Right renal pelvis (tissue), 4 donors: ENCODE measurements at regions not wholly inside any gene's neighbourhood (a gene's known extent, or its start where the extent isn't known, plus 50 kb on each side); places are given as distances from the start of the nearest gene placed in this dataset.
A peak's percentile ranks its signal among the peaks of the same experiment; 100 is the strongest.

Source experiments
- DNase-seq, 4 donors: peaks; one replicate each; pipeline ENCODE4 v3.0.0-alpha.2; 2013; ENCODE audit warnings: low read depth in 4 of 4, low spot score in 3 of 4, missing footprints in 1 of 4

DNA sequence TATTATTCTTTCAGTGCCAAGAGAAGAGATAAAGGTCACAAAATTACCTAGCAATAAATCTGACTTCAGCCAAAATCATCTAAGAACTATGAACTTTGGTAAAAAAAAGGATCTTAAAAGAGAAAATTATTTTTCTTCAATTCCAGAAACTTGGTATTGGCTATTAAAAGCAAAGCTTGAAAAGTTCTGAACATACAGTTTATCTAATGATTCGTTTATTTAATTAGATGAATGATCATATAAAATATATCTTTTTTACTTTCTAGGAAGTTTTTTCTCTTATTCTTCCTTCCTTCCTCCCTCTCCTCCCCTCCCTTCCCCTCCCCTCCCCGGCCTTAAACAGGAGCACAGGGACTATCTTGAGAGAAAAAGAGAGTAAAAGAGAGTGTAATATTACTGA lies 536.1 kb downstream of the SOX11 start:
- DNase-seq = no peak

DNA sequence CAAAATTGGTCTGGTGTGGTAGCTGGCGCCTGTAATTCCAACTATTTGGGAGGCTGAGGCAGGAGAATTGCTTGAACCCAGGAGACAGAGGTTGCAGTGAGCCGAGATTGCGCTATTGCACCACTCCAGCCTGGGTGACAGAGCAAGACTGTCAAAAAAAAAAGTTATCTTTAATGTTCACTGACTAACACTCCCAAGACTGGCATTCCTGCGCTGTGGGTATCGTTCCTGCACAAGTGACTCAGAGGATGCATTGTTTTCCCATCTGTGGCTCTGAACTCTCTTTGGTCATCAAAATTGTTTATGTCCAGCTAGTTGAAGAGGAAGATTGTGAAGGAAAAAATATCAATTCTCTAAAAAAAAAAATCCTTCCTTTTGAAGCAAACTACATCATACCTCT lies 539.0 kb downstream of the SOX11 start:
- no peak for DNase-seq

DNA sequence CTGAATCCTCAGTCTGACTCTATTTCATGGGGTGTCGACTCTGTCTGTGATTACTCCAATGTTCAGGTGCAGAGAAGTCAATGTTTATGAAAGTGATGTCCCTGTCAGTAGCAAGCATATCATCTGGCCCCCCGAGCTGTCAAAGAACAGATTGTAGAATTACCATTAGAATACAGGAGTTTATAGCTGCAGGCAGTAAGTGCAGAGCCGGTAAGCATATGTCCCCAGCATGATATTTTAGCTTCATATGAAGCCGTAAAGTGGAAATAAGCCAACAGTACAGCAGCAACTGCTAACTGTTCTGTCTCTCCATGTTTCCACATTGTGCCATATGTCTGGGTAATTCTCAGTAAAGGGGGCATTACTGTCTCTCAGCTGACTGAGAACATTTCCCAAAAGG lies 541.8 kb downstream of the SOX11 start:
- DNase-seq = no peak

DNA sequence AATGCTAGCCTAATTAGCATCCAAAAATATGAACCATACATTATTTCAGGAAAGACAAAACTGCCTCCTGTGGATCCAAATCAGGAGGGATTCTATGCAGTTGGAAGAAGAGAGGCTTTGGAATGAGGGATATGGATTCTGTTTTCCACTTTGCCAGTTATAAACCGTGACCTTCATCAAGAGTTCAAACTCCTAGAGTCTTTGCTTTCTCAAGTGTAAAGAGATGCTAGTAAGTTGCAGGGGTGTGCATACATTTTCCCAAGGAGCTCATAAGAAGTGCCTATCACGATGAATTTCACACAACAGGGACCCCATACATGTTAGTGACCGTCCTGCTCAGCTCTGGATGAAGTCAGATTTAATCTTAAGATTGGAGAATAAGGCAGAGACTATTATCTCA lies 542.5 kb downstream of the SOX11 start:
- no peak for DNase-seq

DNA sequence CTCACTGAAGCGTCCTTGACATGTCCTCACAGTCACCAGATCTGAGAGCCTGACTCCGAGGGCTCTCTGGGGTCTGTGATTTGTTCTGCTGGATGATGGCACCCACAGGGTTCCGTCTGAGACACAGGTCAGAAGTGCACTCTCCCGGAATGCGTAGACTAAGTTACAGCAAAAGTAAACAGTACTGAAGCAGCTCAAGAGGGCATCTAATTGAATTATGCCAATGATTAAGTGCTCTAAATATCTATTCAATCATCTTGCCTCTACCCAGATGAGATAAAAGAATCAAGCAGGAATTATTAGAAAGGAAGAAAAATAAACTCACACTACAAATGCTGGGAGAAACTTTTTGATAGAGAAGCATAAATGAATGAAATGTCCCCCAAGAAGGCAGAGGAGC lies 544.1 kb downstream of the SOX11 start:
- no peak for DNase-seq

DNA sequence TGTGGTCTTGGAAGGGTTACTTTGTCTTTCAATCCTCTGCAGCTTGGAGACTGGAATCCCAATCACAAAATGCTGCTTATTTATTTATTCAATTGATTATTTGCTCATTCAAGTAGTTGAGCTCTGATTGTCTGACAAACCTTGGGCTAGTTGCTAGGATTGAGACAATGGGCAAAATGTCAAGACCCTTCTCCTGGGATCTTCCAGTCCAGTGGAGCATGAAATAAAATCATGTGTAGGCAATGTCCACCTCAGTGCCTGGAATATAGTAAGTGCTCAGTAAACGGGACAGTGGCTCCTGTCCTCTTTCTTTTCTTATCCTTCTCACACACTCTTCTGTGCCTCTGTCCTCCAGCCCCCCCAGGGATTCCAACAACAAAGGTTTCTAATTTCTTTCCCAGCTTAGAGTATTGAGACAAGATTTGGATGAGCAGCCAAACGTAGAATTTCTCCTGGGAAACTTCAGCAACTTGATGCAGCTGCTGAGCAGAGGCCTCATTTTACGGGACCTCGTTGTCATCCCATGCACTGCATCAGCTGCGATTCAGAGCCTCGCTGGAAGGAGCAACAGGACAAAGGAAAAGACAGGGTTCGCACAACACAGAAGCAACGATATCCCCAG lies 545.0 kb downstream of the SOX11 start:
- peak in 2 of 4 donors; percentile 44 to 64 for DNase-seq

DNA sequence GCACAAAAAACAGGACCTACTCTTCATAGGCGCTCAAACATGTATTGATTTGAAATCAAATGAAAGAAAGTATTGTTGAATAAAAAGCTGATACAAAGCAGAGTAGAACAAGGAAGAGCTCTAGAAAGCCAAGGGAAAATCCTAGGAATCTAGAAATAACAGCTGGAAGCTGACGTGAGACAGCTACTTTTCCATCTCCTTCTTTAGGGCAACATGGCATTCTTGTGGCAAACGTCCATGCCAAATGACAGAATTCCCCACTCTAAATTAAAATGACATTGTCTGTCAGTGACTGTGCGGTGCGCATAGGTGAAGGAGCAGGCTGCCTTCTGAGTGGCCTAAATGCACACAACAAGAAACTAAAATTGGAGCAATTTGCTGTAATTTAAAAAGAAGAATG lies 557.4 kb downstream of the SOX11 start:
- DNase-seq = no peak

DNA sequence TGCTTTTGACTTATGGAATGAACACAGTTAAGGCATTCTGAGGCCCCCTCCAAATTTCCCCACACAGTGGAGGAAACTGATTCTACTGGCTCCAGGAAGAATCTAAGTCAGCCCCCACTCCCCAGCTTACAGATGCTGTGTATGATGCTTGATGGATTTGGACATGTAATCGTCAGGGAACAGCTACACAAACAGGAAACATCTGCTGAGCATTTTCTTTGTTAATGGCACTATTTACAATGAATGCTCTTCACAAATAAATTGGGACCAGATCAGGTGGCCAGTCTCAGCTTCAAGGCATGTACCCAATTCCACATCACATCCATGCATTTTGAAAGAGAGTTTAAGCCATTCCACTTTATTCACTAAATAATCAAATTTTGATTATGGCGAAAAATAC lies 562.3 kb downstream of the SOX11 start:
- no peak for DNase-seq

DNA sequence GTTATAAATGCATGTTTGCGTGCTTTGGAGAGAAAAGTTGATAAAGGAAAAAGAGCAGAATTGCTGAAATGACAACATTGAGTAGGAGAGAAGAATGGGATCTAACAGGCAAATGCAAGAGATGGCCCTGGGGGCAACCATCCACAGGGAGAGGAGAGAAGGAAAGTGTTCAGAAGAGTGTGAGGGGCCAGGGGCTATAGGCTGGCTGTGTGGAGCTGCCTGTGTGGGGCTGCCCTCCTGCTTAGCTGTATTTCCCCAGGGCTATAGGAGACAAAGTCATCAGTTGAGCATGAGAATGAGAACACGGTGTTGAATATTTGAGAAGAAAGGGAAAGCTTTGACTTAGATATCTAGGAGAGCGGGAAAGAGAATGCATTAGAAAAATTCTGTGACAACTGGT lies 572.0 kb downstream of the SOX11 start:
- DNase-seq = no peak

DNA sequence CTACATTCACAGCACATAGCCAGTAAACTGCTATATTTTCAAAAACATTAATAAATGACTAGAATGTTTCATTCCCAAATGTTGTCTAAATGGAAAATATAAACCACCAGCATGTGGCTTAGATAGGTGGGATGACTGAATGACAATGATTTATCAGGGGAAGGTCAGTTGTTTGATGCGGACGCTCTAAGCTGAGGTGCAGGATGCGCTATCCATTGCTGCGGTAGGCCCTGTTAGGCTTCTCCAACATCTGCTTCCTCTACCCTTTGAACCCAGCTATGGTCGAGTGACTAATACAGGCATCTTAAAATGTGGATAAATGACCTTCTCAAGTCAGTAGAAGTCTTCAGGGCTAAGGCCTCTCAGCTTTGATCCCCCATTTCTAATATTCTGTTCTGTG lies 584.2 kb downstream of the CMPK2 start:
- no peak for DNase-seq

DNA sequence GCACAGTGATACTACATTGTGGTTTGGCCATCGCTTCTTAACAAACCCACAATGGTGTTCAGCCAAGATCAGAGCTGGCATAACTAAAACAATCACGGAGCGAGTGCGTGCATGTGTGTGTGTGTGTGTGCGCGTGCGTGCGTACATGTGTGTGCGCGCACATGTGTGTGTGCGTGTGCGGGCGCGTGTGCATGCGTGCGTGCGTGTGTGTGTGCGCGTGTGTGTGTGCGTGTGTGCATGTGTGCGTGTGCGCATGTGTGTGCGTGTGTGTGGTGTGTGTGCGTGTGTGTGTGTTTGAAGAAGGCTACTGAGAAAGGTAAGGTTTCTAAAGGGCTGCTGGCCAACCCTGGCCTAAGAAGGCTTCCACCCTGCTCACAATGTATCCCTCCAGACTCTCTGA lies 582.4 kb downstream of the CMPK2 start:
- no peak for DNase-seq

DNA sequence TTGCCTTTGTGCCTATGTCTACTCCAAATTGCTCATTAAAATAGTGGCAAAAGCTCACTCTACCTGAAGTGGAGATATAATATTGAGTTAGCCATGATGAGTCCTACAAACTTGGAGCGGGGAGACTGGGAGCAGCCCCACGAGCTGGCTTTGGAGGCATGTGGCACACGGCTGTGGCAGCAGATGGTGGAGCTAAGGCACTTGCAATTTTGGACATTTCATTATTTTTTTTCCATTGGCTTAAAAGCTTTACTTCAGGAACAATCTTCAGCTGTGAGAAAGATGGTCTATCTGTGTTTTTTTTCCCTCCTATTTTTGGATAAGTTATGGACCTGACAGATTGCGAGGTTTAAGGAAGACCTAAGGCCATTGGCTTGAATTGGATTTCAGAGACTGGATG lies 578.3 kb downstream of the CMPK2 start:
- DNase-seq = no peak

DNA sequence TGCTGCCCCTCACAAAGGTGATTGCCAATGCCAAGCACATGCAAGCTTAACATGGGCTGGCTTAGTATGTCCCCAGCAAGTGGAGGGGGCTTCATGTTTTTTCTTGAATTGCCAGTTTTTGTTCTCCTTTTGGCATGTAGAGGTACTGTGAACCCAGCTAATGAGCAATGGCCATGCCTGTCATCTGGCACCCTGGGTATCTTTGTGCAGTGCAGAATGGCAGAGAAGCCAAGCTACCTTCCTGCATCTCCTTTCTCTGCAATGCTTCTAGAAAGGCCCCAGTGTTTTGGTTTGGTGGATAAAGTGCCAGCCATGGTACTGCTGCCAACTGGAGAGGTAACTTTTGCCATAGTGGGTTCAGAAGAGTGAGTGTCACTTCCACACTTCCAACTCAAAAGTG lies 576.9 kb downstream of the CMPK2 start:
- no peak for DNase-seq

DNA sequence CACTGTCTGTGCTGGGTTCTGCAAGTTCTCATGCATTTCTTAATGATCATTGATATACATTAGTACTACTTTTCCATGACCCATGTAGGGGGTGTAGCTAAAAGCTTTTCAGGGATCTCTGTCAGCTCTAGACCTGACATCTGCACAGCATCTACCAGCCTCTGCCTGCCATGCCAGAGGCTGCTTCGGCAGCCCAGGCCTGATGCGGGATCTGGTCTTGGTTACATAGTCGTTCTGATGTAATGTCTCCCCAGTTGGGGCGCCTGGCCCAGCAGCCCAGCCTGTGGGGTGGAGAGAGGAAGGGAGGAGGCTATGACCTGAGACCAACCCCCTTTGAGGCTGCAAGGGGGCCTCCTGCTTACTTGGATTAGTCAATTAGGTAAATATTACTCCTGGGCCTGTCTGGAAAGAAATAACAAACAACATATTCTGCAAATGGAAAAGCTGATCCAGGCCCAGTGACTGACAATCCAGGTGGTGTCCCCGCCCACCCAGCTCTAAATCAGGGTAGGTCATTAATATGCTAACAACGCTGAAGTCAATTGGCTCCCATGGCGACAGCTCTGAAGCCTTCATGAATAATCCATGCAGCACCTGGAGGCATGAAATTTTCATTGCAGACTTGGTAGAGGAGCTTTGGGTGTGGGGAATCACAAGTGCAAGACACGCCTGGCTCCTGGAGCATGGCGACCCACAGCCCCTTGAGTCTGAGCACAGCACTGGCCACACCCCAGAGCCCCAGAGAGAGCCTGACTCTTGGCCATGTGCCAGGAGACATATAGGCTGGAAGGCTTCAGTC lies 575.3 kb downstream of the CMPK2 start:
- peak in 3 of 4 donors; percentile 47 to 55 (median 54) for DNase-seq

DNA sequence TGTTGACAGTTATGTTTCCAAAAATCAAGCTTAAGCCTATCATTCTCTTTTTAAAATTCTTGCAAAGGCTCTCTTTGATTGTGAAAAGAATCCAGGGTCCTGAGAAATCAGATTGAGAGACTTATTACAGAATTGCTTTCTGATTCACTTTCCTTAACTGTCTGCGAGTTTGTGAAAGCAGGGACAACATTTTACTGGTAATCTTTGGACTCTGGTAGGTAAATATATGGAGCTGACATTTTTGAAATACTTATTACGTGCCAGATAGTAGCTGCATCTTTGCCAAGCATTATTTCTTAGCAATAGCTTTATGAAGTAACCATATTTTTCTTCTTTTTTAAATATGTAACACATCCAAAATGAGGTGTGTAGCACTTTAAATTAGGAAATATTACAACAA lies 570.9 kb downstream of the CMPK2 start:
- no peak for DNase-seq

DNA sequence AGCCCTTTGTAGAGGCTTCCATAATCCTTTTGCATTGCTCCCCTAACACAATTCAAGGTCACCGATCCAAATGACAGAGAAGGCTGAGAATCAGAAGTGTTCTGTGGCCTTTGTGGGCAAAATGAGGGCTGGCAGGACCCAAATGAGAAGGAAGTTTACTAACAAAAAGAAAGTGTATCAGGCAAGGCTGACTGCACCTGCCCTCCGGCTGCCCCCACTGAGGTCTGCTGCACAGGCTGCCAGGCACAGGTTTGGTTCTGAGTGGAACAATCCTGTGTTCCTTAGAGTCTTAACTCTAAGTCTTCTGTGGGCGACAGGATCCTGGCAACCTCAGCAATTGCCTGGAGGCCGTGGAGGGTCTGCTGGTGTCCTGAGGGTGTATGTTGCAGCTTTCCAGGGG lies 568.5 kb downstream of the CMPK2 start:
- DNase-seq = no peak

DNA sequence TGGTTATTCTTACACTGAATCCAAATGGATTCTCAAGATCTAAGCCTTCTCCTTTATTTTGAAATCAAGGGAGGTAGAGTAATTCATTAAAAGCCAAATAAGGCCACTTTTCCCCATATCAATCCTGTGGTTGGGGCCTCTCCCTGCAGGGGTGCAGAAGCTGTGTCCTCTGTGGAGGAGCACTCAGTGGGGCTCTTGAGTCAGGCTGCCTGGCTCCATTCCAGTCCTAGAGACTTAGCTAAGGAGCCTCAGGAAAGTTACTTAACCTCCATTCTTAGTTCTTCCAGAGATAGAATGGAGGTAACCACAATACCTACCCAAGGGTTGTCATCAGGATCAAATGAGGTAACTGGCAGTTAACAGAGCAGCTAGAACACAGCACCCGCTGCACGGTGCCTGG lies 564.3 kb downstream of the CMPK2 start:
- DNase-seq = no peak

DNA sequence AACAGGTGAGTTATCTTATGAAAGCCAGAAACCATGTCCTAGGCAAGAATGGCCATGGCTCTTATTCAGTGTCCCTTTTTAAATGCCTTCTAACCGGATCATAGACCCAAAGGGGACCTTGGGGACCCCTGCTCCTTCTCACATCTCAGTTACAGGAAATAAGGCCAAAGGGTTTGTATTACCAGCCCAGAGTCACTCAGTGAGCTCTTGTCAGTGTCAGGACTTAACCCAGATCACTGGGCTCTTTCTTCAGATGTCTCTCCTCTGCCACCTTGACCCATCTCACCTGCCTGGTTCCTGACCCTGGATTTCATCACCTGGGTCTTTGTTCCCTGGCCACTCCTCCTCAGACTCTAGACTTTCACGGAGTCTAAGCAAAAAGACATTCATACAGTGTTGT lies 556.7 kb downstream of the CMPK2 start:
- no peak for DNase-seq

DNA sequence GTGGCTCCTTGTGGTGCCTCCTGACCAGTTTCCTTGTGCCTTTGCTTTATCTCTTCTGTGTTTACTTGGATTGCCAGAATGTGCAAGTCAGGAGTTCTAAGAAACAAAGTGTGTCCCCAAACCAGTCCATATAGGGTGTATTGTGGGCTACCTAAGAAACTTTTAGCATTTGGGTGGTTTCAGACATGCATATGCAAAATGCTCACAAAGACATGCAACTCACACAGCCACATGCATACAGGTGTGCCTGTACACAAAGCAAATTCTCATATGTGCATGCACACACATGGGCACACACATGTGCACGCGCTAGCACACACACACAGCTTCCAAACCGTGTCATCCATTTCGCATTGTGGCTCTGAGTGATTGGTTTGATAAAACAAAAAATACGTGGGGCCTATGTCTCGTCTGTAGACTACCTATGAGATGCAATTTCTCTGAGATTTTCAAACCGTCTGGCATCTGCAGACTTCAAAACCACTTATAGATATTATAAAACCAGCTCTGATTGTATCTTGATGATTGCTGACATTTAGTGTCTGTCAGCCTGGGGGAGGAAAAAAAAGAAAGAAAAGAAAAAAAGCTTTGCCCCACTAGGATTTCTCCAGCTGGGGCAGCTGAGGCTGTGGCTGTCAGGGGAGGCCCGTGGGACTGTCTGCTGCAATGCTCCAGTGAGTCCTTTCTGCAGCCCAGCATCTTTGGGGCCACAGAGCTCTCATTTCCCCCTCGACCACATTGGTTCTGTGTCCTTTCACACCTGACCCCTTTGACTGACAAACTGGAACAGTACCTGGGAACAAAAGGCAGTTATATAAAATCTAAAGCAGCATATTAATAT lies 556.1 kb downstream of the CMPK2 start:
- no peak for DNase-seq

DNA sequence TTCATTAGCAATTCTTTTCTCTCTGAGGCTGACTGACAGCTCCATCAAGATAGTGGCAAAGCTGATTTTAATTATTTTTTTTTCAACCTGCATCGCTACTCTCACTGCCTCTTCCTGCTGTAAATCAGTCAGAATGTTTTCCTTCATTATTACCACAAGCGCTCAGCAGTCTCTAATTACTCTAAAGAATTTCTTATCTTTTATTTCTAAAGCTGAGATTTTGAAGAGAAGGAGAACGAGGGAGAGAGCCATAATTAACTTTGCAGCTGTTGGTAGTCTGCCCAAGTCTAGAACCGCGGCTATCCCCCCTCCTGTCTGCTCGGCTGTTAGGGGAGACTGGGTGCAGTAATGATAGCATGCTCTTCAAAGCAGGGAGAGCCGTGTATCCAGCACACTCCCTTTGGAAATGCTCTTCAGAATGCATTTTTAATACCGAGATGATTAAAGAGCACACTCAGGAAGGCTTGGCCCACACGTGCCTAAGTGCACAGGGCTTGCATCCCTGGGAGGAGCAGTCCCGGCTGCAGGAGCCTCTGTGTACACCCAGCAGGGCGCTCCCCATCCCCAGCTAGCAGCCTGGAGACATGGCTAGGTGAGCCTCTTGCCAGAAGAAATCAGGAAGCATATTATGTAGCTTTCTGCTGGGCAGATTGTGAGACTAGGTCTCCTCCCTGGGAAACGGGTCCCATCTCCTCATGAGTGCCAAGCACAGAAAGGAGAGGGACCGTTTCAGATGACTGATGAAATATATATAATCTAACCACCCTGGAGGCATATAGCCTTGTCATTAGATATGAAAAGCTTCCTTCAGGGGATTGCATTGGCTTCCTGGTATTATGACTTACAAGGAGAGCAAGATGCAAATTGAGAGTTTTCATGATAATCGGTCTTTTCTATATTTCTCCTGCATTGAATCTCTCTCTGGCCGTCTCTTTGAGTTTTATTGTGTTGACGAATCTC lies 555.2 kb downstream of the CMPK2 start:
- no peak for DNase-seq

DNA sequence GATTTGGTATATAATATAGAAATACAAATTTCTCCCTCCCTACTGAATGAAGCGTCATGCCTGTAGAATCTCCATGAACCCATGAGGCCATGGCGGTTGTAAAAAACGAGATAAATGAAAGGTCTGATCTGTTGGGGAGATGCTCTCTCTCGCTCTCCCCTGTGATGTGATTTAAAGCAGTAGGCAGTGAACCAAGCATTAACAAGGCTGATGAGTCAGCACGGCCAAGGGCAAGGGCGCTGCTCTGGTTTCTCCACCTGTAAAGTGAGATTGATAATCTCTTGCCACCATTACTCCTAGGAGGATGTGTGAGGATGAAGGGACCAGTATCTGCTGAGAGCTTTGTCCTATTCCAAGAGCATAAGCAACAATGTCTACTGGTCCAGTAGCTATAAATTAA lies 553.3 kb downstream of the CMPK2 start:
- DNase-seq = no peak
